ENCODE measurements at regions not wholly inside any gene's neighbourhood (a gene's known extent, or its start where the extent isn't known, plus 50 kb on each side); places are given as distances from the start of the nearest gene placed in this dataset.

DNA sequence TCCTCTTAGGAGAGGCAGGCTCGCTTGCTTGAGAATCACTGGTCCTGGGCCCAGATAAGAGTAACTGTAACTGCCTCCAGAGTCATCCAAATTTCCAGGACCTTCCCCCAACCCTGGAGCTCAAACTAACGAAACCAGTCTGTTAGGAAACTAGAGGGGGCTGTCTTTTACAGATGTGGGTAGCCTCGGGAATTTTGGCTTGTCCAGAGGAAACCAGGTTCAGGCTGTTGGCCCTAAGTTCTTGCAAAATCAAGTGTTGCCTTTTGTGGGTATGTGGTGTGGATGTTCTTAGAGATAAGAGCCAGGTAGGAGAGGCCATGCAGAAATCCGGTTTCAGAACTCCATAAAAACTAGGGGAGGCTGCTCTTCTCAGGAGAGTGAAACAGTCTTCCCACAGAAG is 125.0 kb upstream of the DLX2 start:
- TF ChIP-seq, protein P1, sequence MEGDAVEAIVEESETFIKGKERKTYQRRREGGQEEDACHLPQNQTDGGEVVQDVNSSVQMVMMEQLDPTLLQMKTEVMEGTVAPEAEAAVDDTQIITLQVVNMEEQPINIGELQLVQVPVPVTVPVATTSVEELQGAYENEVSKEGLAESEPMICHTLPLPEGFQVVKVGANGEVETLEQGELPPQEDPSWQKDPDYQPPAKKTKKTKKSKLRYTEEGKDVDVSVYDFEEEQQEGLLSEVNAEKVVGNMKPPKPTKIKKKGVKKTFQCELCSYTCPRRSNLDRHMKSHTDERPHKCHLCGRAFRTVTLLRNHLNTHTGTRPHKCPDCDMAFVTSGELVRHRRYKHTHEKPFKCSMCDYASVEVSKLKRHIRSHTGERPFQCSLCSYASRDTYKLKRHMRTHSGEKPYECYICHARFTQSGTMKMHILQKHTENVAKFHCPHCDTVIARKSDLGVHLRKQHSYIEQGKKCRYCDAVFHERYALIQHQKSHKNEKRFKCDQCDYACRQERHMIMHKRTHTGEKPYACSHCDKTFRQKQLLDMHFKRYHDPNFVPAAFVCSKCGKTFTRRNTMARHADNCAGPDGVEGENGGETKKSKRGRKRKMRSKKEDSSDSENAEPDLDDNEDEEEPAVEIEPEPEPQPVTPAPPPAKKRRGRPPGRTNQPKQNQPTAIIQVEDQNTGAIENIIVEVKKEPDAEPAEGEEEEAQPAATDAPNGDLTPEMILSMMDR (IDR thresholded peaks at IDR 0.05 in 2 of 3, conservative IDR thresholded peaks at IDR 0.05 in 1 of 3; ENCODE audit: borderline replicate concordance in 1 of 3, insufficient read depth in 1 of 3, low read depth in 2 of 3, low read length in 2 of 3): no peak
- TF ChIP-seq POLR2A (IDR thresholded peaks at IDR 0.05; ENCODE audit: borderline replicate concordance, extremely low read depth, insufficient read depth, insufficient read length) (no peak), EZH2 (IDR thresholded peaks at IDR 0.05) (no peak), JUND (IDR thresholded peaks at IDR 0.05) (no peak), CEBPB (IDR thresholded peaks at IDR 0.05; ENCODE audit: low read depth) (no peak), RAD21 (IDR thresholded peaks at IDR 0.05; ENCODE audit: low read depth) (no peak), TCF7L2 (IDR thresholded peaks at IDR 0.05; ENCODE audit: borderline replicate concordance, extremely low read depth, insufficient read depth, insufficient read length) (no peak)
- TF ChIP-seq, protein P2, sequence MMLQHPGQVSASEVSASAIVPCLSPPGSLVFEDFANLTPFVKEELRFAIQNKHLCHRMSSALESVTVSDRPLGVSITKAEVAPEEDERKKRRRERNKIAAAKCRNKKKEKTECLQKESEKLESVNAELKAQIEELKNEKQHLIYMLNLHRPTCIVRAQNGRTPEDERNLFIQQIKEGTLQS (IDR thresholded peaks at IDR 0.05): no peak
- TF ChIP-seq, protein P3, sequence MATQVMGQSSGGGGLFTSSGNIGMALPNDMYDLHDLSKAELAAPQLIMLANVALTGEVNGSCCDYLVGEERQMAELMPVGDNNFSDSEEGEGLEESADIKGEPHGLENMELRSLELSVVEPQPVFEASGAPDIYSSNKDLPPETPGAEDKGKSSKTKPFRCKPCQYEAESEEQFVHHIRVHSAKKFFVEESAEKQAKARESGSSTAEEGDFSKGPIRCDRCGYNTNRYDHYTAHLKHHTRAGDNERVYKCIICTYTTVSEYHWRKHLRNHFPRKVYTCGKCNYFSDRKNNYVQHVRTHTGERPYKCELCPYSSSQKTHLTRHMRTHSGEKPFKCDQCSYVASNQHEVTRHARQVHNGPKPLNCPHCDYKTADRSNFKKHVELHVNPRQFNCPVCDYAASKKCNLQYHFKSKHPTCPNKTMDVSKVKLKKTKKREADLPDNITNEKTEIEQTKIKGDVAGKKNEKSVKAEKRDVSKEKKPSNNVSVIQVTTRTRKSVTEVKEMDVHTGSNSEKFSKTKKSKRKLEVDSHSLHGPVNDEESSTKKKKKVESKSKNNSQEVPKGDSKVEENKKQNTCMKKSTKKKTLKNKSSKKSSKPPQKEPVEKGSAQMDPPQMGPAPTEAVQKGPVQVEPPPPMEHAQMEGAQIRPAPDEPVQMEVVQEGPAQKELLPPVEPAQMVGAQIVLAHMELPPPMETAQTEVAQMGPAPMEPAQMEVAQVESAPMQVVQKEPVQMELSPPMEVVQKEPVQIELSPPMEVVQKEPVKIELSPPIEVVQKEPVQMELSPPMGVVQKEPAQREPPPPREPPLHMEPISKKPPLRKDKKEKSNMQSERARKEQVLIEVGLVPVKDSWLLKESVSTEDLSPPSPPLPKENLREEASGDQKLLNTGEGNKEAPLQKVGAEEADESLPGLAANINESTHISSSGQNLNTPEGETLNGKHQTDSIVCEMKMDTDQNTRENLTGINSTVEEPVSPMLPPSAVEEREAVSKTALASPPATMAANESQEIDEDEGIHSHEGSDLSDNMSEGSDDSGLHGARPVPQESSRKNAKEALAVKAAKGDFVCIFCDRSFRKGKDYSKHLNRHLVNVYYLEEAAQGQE (IDR thresholded peaks at IDR 0.05; ENCODE audit: low read depth): no peak

Data from HCT116 (cell line).